ENCODE measurements at regions not wholly inside any gene's neighbourhood (a gene's known extent, or its start where the extent isn't known, plus 50 kb on each side); places are given as distances from the start of the nearest gene placed in this dataset.

GRCh38 chr1:57599236-57599994 lies 175.6 kb upstream of the DAB1 start:
- H3K9me3 ChIP-seq = no peaks in the 10 kb centered on the region
- H3K36me3 ChIP-seq = no peaks in the 10 kb centered on the region
- intact Hi-C loops (cut with DNase I; ENCODE audit: low total_unique reads) = no loop called here
- H3K27me3 ChIP-seq = no peaks in the 10 kb centered on the region
- DNase-seq = no peak
- H3K4me3 ChIP-seq = no peak overlapping the region
- TF ChIP-seq, protein P1, sequence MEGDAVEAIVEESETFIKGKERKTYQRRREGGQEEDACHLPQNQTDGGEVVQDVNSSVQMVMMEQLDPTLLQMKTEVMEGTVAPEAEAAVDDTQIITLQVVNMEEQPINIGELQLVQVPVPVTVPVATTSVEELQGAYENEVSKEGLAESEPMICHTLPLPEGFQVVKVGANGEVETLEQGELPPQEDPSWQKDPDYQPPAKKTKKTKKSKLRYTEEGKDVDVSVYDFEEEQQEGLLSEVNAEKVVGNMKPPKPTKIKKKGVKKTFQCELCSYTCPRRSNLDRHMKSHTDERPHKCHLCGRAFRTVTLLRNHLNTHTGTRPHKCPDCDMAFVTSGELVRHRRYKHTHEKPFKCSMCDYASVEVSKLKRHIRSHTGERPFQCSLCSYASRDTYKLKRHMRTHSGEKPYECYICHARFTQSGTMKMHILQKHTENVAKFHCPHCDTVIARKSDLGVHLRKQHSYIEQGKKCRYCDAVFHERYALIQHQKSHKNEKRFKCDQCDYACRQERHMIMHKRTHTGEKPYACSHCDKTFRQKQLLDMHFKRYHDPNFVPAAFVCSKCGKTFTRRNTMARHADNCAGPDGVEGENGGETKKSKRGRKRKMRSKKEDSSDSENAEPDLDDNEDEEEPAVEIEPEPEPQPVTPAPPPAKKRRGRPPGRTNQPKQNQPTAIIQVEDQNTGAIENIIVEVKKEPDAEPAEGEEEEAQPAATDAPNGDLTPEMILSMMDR (IDR thresholded peaks at IDR 0.05) = no peak
- H3K4me1 ChIP-seq = peaks cover 0 to 16% (median 9%) of the 10 kb centered on the region in 4 donors
- no peak overlapping the region for H3K27ac ChIP-seq

DNA sequence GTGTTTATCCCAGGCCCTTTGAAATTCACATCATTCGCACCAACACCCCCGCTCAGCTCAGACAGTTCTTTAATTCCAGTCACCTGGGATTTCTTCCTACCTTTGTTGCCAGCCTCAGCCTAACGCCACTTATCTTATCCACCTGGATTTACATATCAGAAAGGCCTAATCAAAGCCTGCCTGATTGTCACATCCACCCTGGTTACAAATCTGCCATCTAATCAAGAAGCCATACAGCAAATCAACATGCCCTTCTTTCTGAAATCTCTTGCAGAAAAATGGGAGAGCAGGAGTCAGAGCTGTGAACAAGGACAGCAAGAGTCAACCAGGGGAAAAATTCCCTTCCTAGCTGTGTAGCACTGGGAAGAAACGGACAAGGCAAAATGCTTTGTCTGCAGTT lies 173.2 kb upstream of the DAB1 start:
- no peak for DNase-seq
- H3K4me3 ChIP-seq = no peak overlapping the region
- H3K9me3 ChIP-seq = no peaks in the 10 kb centered on the region
- H3K27me3 ChIP-seq = no peaks in the 10 kb centered on the region
- H3K27ac ChIP-seq = no peak overlapping the region
- peaks cover 0 to 16% (median 9%) of the 10 kb centered on the region in 4 donors for H3K4me1 ChIP-seq
- intact Hi-C loops (cut with DNase I; ENCODE audit: low total_unique reads) = no loop called here
- TF ChIP-seq, protein P1 (IDR thresholded peaks at IDR 0.05) = no peak
- H3K36me3 ChIP-seq = no peaks in the 10 kb centered on the region

- Histone ChIP-seq H3K9me3 (no peaks in the 10 kb centered on the region), H3K27me3 (no peaks in the 10 kb centered on the region), H3K27ac (no peak overlapping the region), H3K36me3 (no peaks in the 10 kb centered on the region), H3K4me1 (peaks cover 0 to 7% (median 2%) of the 10 kb centered on the region in 4 donors), H3K4me3 (no peak overlapping the region)
- TF ChIP-seq, protein P1 (IDR thresholded peaks at IDR 0.05) = no peak
- DNase-seq = no peak
- intact Hi-C loops (cut with DNase I; ENCODE audit: low total_unique reads) = no loop called here
Observed at GRCh38 chr1:57594002-57594401, 170.1 kb upstream of the DAB1 start.

DNA sequence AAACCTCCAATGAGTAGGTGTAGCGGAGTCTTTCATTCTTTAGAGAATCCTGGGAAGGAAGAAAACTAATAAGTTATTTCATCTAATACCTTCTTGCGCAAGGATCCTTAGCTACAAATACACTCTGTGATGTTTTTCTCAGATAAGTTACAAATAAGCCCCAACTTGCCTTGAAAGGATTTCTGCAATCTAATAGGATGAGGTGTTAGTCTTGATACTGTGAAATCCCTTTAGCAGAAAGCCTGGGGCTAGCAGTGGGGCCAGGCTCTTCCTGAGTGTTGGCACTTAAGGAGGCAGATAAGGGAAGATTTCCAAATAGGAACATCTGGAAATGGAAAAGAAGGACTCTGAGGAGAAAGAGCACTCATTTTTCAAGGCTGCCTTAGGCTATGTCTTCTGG lies 168.0 kb upstream of the DAB1 start:
- Histone ChIP-seq H3K27me3 (no peaks in the 10 kb centered on the region), H3K4me1 (no peaks in the 10 kb centered on the region), H3K27ac (no peak overlapping the region), H3K4me3 (no peak overlapping the region), H3K9me3 (no peaks in the 10 kb centered on the region), H3K36me3 (no peaks in the 10 kb centered on the region)
- intact Hi-C loops (cut with DNase I; ENCODE audit: low total_unique reads) = no loop called here
- DNase-seq = no peak
- TF ChIP-seq, protein P1 (IDR thresholded peaks at IDR 0.05) = no peak

GRCh38 chr1:57590978-57591377 lies 167.1 kb upstream of the DAB1 start:
- Histone ChIP-seq H3K27ac (no peak overlapping the region), H3K36me3 (no peaks in the 10 kb centered on the region), H3K9me3 (no peaks in the 10 kb centered on the region), H3K4me1 (no peaks in the 10 kb centered on the region), H3K4me3 (no peak overlapping the region), H3K27me3 (no peaks in the 10 kb centered on the region)
- DNase-seq = no peak
- intact Hi-C loops (cut with DNase I; ENCODE audit: low total_unique reads) = no loop called here
- TF ChIP-seq, protein P1 (IDR thresholded peaks at IDR 0.05) = no peak
